RWPE2 (cell line): ENCODE measurements at regions not wholly inside any gene's neighbourhood (a gene's known extent, or its start where the extent isn't known, plus 50 kb on each side); places are given as distances from the start of the nearest gene placed in this dataset.

Experiments used
- ATAC-seq: fragments of 200-7000 bp; cut with Tn5 transposase; 3 replicates; pipeline ENCODE4 v1.9.1; 2021; ENCODE audit warnings: low read depth
- DNase-seq: peaks from one replicate; pipeline ENCODE4 v3.0.0-alpha.2; 2020; ENCODE audit warnings: low spot score
- H3K27ac ChIP-seq: fragments of 450-650 bp; 2 replicates; pipeline ENCODE4 v1.5.1; 2017; ENCODE audit warnings: mild to moderate bottlenecking; ENCODE audit not compliant: poor library complexity, severe bottlenecking
- H3K27me3 ChIP-seq: fragments of 250-450 bp; sonication (Bioruptor Pico); 2 replicates; pipeline ENCODE4 v1.5.1; 2021; ENCODE audit warnings: mild to moderate bottlenecking, moderate library complexity; ENCODE audit not compliant: insufficient read depth, poor library complexity, severe bottlenecking
- H3K36me3 ChIP-seq: fragments of 250-450 bp; sonication (Bioruptor Pico); 2 replicates; pipeline ENCODE4 v1.5.1; 2020; ENCODE audit warnings: low read depth, mild to moderate bottlenecking, moderate library complexity
- H3K4me1 ChIP-seq: fragments of 250-450 bp; sonication (Bioruptor Pico); 2 replicates; pipeline ENCODE4 v1.5.1; 2021; ENCODE audit warnings: mild to moderate bottlenecking, moderate library complexity; ENCODE audit not compliant: insufficient read depth, poor library complexity, severe bottlenecking
- H3K4me3 ChIP-seq: fragments of 250-450 bp; sonication (Bioruptor Pico); 2 replicates; pipeline ENCODE4 v1.5.1; 2021; ENCODE audit warnings: mild to moderate bottlenecking, moderate library complexity; ENCODE audit not compliant: severe bottlenecking
- H3K9me3 ChIP-seq: fragments of 250-450 bp; sonication (Bioruptor Pico); 2 replicates; pipeline ENCODE4 v1.5.1; 2021; ENCODE audit warnings: mild to moderate bottlenecking, moderate library complexity; ENCODE audit not compliant: severe bottlenecking
- CTCF ChIP-seq: fragments of 450-650 bp; IDR thresholded peaks from one replicate; pipeline ENCODE4 v1.5.1; 2017; ENCODE audit warnings: mild to moderate bottlenecking, moderate library complexity; ENCODE audit not compliant: poor library complexity, severe bottlenecking

- Histone ChIP-seq H3K9me3 (no peaks in the 10 kb centered on the region), H3K4me3 (no peak overlapping the region), H3K36me3 (no peaks in the 10 kb centered on the region), H3K27me3 (peaks cover 7% of the 10 kb centered on the region), H3K27ac (no peak overlapping the region), H3K4me1 (no peaks in the 10 kb centered on the region)
- ATAC-seq (no peak), DNase-seq (no peak)
- no peak for TF ChIP-seq CTCF
Observed at GRCh38 chr16:51458356-51459140, 307.5 kb upstream of the SALL1 start.

DNA sequence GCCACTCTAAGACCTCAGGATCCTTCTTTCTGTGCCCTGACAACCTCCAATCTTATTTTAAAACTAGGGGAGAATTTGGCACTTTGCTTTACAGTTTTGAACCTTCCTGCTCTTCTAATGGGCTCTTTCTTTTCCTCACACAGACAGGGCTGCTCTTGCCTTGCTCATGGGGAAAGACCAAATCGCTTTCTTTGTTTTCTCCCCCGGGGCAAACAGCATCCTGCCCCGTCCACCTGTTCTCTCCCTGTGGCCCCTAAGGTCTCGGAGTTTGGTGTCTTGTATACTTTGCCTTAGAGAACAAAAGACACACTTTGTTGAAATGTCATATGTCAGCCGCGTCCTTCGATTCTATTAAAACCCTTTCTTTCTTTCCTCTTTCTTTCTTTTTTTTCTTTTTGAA, 306.7 kb upstream of the SALL1 start:
- Histone ChIP-seq H3K36me3 (no peaks in the 10 kb centered on the region), H3K9me3 (no peaks in the 10 kb centered on the region), H3K27ac (no peak overlapping the region), H3K4me1 (no peaks in the 10 kb centered on the region), H3K4me3 (no peak overlapping the region), H3K27me3 (peaks cover 7% of the 10 kb centered on the region)
- no peak for TF ChIP-seq CTCF
- no peak for ATAC-seq
- DNase-seq: no peak

DNA sequence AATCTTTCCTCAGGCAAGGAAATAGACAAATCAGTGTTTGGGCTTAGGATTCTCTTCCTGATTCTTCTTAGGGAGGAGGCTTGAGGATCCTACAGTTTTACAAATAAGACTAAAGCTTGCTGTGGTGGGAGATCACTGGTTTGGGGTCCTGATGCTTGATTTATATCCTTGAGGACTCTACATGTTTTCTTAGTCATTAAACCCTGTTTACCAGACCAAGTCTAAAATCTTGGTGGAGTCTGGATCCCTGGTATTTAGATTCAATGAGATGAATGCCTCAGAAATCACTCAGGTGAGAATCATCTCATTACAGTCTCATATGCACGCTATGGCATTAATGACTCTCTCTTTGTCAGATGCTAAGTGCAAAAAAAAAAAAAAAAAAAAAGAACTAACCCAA, 304.3 kb upstream of the SALL1 start:
- no peak for TF ChIP-seq CTCF

GRCh38 chr16:51453251-51453650, 302.2 kb upstream of the SALL1 start:
- H3K36me3 ChIP-seq: no peaks in the 10 kb centered on the region
- H3K4me1 ChIP-seq: no peaks in the 10 kb centered on the region
- no peak overlapping the region for H3K4me3 ChIP-seq
- H3K27me3 ChIP-seq: peaks cover 7% of the 10 kb centered on the region
- H3K27ac ChIP-seq: no peak overlapping the region
- H3K9me3 ChIP-seq: no peaks in the 10 kb centered on the region
- no peak for ATAC-seq
- TF ChIP-seq CTCF: no peak
- no peak for DNase-seq

More for the DNA sequence above, 304.3 kb upstream of the SALL1 start:
- no peak overlapping the region for H3K27ac ChIP-seq
- H3K4me1 ChIP-seq: no peaks in the 10 kb centered on the region
- H3K36me3 ChIP-seq: no peaks in the 10 kb centered on the region
- no peaks in the 10 kb centered on the region for H3K9me3 ChIP-seq
- ATAC-seq (no peak), DNase-seq (no peak)
- no peak overlapping the region for H3K4me3 ChIP-seq
- peaks cover 7% of the 10 kb centered on the region for H3K27me3 ChIP-seq

DNA sequence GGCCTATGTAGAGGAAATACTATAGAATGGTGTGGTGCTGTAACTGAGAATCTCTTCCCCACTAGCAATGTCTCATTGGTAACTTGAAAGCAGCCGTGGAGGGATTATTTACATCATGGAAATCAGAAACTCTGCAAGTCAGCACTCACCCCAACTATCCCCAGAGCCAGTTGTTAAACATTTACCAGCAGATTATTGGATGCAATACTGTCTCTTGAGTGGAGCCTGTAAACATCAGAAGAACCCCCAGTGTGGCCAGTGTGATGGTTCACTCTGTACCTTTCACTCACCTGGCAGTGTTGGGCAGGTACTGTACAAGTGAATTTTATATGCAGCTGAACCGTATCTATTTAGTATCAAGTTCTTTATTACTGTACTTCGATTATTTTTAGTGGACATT, 299.8 kb upstream of the SALL1 start:
- no peak for DNase-seq
- Histone ChIP-seq H3K4me1 (no peaks in the 10 kb centered on the region), H3K9me3 (no peaks in the 10 kb centered on the region), H3K4me3 (no peak overlapping the region), H3K36me3 (no peaks in the 10 kb centered on the region), H3K27me3 (peaks cover 7% of the 10 kb centered on the region), H3K27ac (no peak overlapping the region)
- no peak for TF ChIP-seq CTCF
- ATAC-seq: no peak
